Liver (tissue), 3 donors: ENCODE measurements at regions not wholly inside any gene's neighbourhood (a gene's known extent, or its start where the extent isn't known, plus 50 kb on each side); places are given as distances from the start of the nearest gene placed in this dataset.

Experiments
- ATF3 ChIP-seq: IDR thresholded peaks from 2 replicates; pipeline ENCODE4 v1.6.1; 2016; ENCODE audit warnings: antibody characterized with exemption
- CTCF ChIP-seq: fragments of 150-350 bp; IDR thresholded peaks from 2 replicates; pipeline ENCODE4 v1.5.1; 2017; ENCODE audit warnings: improper control_type of control experiment, low read depth, low read length; ENCODE audit not compliant: missing input control
- GABPA ChIP-seq, 2 donors: IDR thresholded peaks in 1 of 2; conservative IDR thresholded peaks in 1 of 2; 2 replicates each; pipeline ENCODE4 v1.6.1; 2016; ENCODE audit warnings: antibody characterized with exemption in 2 of 2, mild to moderate bottlenecking in 1 of 2, moderate library complexity in 1 of 2
- JUND ChIP-seq, 2 donors: IDR thresholded peaks; 2 replicates each; pipeline ENCODE4 v1.6.1; 2016; ENCODE audit warnings: antibody characterized with exemption in 2 of 2
- REST ChIP-seq: IDR thresholded peaks from 2 replicates; pipeline ENCODE4 v1.6.1; 2016; ENCODE audit warnings: antibody characterized with exemption, mild to moderate bottlenecking
- SP1 ChIP-seq: IDR thresholded peaks from 2 replicates; pipeline ENCODE4 v1.6.1; 2018; ENCODE audit warnings: antibody characterized with exemption, mild to moderate bottlenecking
- YY1 ChIP-seq: IDR thresholded peaks from 2 replicates; pipeline ENCODE4 v1.6.1; 2016; ENCODE audit warnings: antibody characterized with exemption, mild to moderate bottlenecking
- donor health status: healthy.
- donor health status: healthy.

GRCh38 chr5:30446456-30446855 is 747.0 kb upstream of the CDH6 start:
- TF ChIP-seq CTCF (no peak), SP1 (no peak), GABPA (IDR thresholded peaks at IDR 0.05 in 1 of 2, conservative IDR thresholded peaks at IDR 0.05 in 1 of 2) (no peak), YY1 (no peak), JUND (IDR thresholded peaks at IDR 0.05) (no peak), ATF3 (no peak), REST (no peak)
